ENCODE measurements at regions not wholly inside any gene's neighbourhood (a gene's known extent, or its start where the extent isn't known, plus 50 kb on each side); places are given as distances from the start of the nearest gene placed in this dataset.

- no peaks in the 10 kb centered on the region for H3K4me1 ChIP-seq (ENCODE audit: insufficient read depth, low read length, severe bottlenecking)
- no peaks in the 10 kb centered on the region for H3F3A ChIP-seq (ENCODE audit: insufficient read depth, low read length)
- no peaks in the 10 kb centered on the region for H3K9me3 ChIP-seq (ENCODE audit: low read length)
- no peak for TF ChIP-seq EZH2 (IDR thresholded peaks at IDR 0.05; ENCODE audit: borderline replicate concordance, low read length)
- TF ChIP-seq, protein P1, sequence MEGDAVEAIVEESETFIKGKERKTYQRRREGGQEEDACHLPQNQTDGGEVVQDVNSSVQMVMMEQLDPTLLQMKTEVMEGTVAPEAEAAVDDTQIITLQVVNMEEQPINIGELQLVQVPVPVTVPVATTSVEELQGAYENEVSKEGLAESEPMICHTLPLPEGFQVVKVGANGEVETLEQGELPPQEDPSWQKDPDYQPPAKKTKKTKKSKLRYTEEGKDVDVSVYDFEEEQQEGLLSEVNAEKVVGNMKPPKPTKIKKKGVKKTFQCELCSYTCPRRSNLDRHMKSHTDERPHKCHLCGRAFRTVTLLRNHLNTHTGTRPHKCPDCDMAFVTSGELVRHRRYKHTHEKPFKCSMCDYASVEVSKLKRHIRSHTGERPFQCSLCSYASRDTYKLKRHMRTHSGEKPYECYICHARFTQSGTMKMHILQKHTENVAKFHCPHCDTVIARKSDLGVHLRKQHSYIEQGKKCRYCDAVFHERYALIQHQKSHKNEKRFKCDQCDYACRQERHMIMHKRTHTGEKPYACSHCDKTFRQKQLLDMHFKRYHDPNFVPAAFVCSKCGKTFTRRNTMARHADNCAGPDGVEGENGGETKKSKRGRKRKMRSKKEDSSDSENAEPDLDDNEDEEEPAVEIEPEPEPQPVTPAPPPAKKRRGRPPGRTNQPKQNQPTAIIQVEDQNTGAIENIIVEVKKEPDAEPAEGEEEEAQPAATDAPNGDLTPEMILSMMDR (IDR thresholded peaks at IDR 0.05; ENCODE audit: low read length), result no peak
- no peaks in the 10 kb centered on the region for H3K9me2 ChIP-seq (ENCODE audit: low read depth, low read length)
- H3K27ac ChIP-seq (ENCODE audit: low read depth, low read length, poor library complexity, severe bottlenecking), result no peak overlapping the region
- H3K4me2 ChIP-seq (ENCODE audit: low read length), result no peak overlapping the region
- H3K9ac ChIP-seq (ENCODE audit: low read length), result no peak overlapping the region
- no peaks in the 10 kb centered on the region for H4K20me1 ChIP-seq (ENCODE audit: insufficient read depth, low read length)
- H3K79me2 ChIP-seq (ENCODE audit: insufficient read depth, low read length), result no peaks in the 10 kb centered on the region
- no peak overlapping the region for H3K4me3 ChIP-seq (ENCODE audit: low read depth, low read length, poor library complexity, severe bottlenecking)
- H3K27me3 ChIP-seq (ENCODE audit: insufficient read depth, low read length), result no peaks in the 10 kb centered on the region
- no peak overlapping the region for H2AFZ ChIP-seq (ENCODE audit: low read length)
- H3K36me3 ChIP-seq (ENCODE audit: insufficient read depth, low read length), result no peaks in the 10 kb centered on the region
Measured at GRCh38 chr6:145498425-145498824, 236.9 kb downstream of the EPM2A start.

- H4K20me1 ChIP-seq (ENCODE audit: insufficient read depth, low read length), result no peaks in the 10 kb centered on the region
- no peak overlapping the region for H3K4me2 ChIP-seq (ENCODE audit: low read length)
- no peaks in the 10 kb centered on the region for H3K9me2 ChIP-seq (ENCODE audit: low read depth, low read length)
- no peak overlapping the region for H3K4me3 ChIP-seq (ENCODE audit: low read depth, low read length, poor library complexity, severe bottlenecking)
- no peak overlapping the region for H3K9ac ChIP-seq (ENCODE audit: low read length)
- H3K9me3 ChIP-seq (ENCODE audit: low read length), result no peaks in the 10 kb centered on the region
- H3K27me3 ChIP-seq (ENCODE audit: insufficient read depth, low read length), result no peaks in the 10 kb centered on the region
- no peaks in the 10 kb centered on the region for H3K79me2 ChIP-seq (ENCODE audit: insufficient read depth, low read length)
- H3K4me1 ChIP-seq (ENCODE audit: insufficient read depth, low read length, severe bottlenecking), result no peaks in the 10 kb centered on the region
- no peak overlapping the region for H2AFZ ChIP-seq (ENCODE audit: low read length)
- no peaks in the 10 kb centered on the region for H3F3A ChIP-seq (ENCODE audit: insufficient read depth, low read length)
- TF ChIP-seq, protein P1 (IDR thresholded peaks at IDR 0.05; ENCODE audit: low read length), result no peak
- no peak for TF ChIP-seq EZH2 (IDR thresholded peaks at IDR 0.05; ENCODE audit: borderline replicate concordance, low read length)
- H3K36me3 ChIP-seq (ENCODE audit: insufficient read depth, low read length), result no peaks in the 10 kb centered on the region
- no peak overlapping the region for H3K27ac ChIP-seq (ENCODE audit: low read depth, low read length, poor library complexity, severe bottlenecking)
Measured at GRCh38 chr6:145502416-145502815, 232.9 kb downstream of the EPM2A start.

DNA sequence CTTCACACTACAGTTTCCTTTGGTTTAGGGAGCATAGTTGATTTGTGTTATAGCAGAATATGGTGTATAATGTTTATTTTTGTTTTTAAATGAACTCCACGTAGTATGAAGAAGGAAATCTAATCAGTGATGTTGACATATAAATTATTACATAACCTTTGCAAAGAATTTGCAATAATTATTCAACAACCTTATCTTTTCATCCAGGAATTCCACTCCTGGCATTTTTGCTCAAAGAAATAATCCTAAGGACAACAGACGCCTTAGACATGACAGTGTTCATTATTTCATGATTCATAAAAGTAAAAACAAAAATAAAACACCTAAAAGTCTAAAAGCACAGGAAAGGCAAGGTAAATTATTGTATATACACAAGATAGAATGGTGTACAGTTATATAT is 229.2 kb downstream of the EPM2A start:
- no peak overlapping the region for H2AFZ ChIP-seq (ENCODE audit: low read length)
- H3F3A ChIP-seq (ENCODE audit: insufficient read depth, low read length), result no peaks in the 10 kb centered on the region
- H3K4me2 ChIP-seq (ENCODE audit: low read length), result no peak overlapping the region
- no peaks in the 10 kb centered on the region for H3K36me3 ChIP-seq (ENCODE audit: insufficient read depth, low read length)
- no peak overlapping the region for H3K9ac ChIP-seq (ENCODE audit: low read length)
- H3K4me3 ChIP-seq (ENCODE audit: low read depth, low read length, poor library complexity, severe bottlenecking), result no peak overlapping the region
- no peaks in the 10 kb centered on the region for H3K79me2 ChIP-seq (ENCODE audit: insufficient read depth, low read length)
- H4K20me1 ChIP-seq (ENCODE audit: insufficient read depth, low read length), result no peaks in the 10 kb centered on the region
- H3K27me3 ChIP-seq (ENCODE audit: insufficient read depth, low read length), result no peaks in the 10 kb centered on the region
- no peaks in the 10 kb centered on the region for H3K4me1 ChIP-seq (ENCODE audit: insufficient read depth, low read length, severe bottlenecking)
- no peaks in the 10 kb centered on the region for H3K9me3 ChIP-seq (ENCODE audit: low read length)
- H3K27ac ChIP-seq (ENCODE audit: low read depth, low read length, poor library complexity, severe bottlenecking), result no peak overlapping the region
- TF ChIP-seq, protein P1 (IDR thresholded peaks at IDR 0.05; ENCODE audit: low read length), result no peak
- no peak for TF ChIP-seq EZH2 (IDR thresholded peaks at IDR 0.05; ENCODE audit: borderline replicate concordance, low read length)
- no peaks in the 10 kb centered on the region for H3K9me2 ChIP-seq (ENCODE audit: low read depth, low read length)

Data from OCI-LY1 (cell line).